Hindlimb muscle (tissue), 1 donor: ENCODE measurements at regions not wholly inside any gene's neighbourhood (a gene's known extent, or its start where the extent isn't known, plus 50 kb on each side); places are given as distances from the start of the nearest gene placed in this dataset.
"Not testable (repeated sequence)": the region's sequence is repeated elsewhere in the genome, so short reads cannot be mapped to it uniquely, and the experiment has no call there.

Experiments
- DNase-seq: peaks from one replicate; pipeline ENCODE4 v3.0.0-alpha.2; 2013

- no peak for DNase-seq
Measured at GRCh38 chr12:74170645-74171477, 366.8 kb upstream of the ATXN7L3B start.

- DNase-seq, result no peak
Measured at GRCh38 chr12:74171478-74171909, 366.1 kb upstream of the ATXN7L3B start.

- DNase-seq, result not testable (repeated sequence)
Measured at GRCh38 chr12:74174961-74175360, 362.7 kb upstream of the ATXN7L3B start.

GRCh38 chr12:74185360-74185759, 352.3 kb upstream of the ATXN7L3B start:
- no peak for DNase-seq

DNA sequence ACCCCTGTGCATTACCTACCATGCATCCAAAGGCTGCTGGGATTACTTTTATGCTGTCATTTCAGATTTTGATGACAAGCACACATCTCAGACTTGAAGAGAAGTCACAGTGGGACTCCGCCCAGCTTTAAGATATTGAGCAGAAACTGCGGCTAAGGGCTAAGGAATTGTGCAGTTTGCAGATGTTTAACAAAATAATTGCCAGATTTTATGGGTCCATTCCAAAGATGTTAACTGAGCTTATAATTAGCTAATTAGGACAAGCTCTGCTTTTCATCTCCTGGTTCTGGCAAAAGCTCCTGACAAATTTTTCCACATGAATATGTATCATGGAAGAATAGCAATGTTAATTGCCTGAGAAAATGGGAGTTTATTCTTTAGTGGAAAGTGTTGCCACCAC, 344.4 kb upstream of the ATXN7L3B start:
- DNase-seq, result no peak

DNA sequence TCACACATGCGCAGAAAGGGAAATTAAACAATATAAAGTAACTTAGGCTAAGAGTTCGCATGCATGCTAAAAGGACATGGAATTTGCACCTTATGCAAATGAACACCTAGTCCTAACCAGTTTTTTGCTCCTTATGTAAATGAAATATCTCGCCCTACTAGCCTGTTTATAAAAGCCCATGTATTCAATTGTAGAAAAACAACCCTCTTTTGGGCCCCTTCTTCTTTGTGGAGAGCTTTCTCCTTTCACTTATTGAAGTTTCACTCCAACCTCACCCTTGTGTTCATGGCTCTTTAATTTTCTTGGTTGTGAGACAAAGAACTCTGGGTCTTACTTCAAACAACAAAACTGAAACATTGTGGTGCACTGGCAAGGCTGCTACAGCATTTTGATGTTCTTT, 333.4 kb upstream of the ATXN7L3B start:
- no peak for DNase-seq

- DNase-seq, result no peak
Measured at GRCh38 chr12:74227846-74228545, 309.6 kb upstream of the ATXN7L3B start.

GRCh38 chr12:74229671-74230070, 308.0 kb upstream of the ATXN7L3B start:
- DNase-seq, result no peak

DNA sequence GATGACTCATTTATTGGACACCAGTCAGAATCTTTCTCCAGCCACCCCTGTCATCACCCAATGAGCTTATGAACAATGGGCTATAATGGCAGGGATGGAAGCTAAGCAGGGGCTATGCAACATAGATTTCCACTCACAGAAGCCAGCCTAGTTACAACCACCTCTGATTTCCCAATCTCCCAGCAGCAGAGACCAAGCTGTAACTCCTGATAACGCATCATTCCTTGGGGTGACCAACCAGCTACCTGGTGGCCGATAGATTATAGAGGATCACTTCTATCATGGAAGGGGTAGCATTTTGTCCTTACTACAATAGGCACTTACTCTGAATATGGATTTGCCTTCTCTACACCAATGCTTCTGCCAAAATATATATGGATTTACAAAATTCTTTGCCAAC, 302.3 kb upstream of the ATXN7L3B start:
- no peak for DNase-seq

- DNase-seq, result no peak
Measured at GRCh38 chr12:74241341-74241740, 296.3 kb upstream of the ATXN7L3B start.

DNA sequence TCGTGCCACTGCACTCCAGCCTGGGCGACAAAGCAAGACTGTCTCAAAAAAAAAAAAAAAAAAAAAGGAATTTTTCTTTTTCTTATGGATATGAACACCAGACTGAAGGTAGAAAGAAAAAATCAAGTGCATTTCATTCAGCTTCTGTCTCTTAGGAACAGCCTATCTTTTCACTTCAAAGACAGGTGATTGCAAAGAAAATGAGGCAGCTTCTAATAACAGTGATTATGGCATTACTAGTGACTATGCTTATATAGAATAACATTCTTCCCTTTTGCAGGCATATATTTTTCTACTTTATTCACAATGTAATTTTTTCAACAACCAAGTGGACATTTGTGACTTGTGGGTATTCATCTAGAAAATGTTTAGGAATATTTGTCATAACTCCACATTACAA, 295.5 kb upstream of the ATXN7L3B start:
- no peak for DNase-seq

DNA sequence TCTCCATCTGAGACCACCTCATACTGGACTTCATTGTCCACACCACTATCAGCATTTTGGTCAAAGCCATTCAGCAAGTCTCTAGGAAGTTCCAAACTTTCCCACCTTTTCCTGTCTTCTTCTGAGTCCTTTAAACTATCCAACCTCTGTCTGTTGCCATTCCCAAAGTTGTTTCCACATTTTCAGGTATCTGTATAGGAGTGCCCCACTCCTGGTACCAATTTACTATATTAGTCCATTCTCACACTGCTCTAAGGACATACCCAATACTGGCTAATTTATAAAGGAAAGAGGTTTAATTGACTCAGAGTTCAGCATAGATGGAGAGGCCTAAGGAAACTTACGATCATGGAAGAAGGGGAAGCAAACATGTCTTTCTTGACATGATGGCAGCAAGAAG, 292.2 kb upstream of the ATXN7L3B start:
- no peak for DNase-seq

DNA sequence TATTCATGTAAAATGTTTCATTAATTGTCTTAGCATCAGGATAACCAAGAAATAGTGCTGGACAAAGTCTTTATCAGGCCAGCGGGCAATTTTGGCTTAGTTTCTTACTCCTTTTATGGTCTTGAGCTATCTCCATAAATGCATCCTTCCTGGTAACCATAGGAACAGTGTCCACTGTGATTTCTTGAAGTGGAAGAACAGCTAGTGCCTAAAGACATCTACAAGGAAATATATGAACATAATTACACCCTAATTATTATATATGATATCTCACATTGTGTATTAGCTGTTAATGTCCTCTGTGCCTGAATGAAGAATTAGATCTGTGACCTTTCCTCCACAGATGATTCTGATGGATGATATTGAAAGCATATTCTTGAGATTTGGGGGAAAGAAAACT, 286.7 kb upstream of the ATXN7L3B start:
- DNase-seq, result no peak

- not testable (repeated sequence) for DNase-seq
Measured at GRCh38 chr12:74253826-74254225, 283.8 kb upstream of the ATXN7L3B start.

DNA sequence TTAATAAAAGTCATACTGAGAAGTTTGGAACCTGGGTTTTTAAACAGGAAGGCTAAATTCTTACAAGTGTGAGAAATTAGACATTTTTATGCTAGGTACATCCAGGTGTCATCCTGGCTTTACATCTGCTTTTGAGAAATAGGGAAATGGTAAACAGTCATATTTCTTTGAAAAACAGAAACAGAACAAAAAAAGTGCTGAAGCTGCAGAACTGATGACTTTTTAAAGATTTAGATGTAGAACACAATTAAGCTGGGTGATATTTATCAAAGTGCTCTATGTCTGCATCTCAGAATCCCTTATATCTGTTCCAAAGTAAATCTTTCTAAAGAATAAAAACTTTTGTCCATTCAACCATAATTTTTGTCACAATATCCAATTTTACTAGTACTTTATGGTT, 282.9 kb upstream of the ATXN7L3B start:
- DNase-seq, result no peak

DNA sequence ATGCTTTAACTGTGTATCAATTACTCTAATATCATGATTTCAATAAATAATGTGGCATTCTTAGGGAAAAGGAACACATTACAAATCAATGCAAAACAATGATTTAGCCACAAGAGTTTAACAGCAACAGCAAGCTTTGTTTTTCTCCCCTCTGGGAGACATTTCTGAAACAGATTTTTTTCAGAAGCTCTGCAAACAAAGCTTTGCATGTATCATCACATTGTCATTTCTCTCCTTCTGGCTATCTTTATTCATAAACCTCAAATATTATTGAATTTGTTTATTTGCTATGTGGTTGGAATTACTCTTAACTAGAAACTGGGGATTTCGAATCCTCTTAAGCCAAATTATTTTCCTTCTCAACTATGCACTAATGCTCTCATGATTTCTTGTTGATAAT, 278.4 kb upstream of the ATXN7L3B start:
- no peak for DNase-seq

GRCh38 chr12:74264692-74265091, 272.9 kb upstream of the ATXN7L3B start:
- no peak for DNase-seq

DNA sequence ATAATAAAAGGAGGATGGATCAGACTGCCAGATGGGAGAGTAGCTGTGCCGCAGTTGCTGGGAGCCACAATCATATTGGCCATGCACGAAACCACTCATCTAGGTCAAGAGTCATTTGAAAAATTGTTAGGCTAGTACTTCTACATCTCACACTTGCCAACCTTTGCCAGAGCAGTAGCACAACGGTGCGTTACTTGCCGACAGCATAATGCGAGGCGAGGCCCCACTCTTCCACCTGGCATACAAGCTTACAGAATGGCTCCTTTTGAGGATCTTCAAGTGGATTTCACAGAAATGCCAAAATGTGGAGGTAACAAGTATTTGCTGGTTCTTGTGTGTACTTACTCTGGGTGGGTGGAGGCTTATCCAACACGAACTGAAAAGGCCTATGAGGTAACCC, 268.3 kb upstream of the ATXN7L3B start:
- not testable (repeated sequence) for DNase-seq

DNA sequence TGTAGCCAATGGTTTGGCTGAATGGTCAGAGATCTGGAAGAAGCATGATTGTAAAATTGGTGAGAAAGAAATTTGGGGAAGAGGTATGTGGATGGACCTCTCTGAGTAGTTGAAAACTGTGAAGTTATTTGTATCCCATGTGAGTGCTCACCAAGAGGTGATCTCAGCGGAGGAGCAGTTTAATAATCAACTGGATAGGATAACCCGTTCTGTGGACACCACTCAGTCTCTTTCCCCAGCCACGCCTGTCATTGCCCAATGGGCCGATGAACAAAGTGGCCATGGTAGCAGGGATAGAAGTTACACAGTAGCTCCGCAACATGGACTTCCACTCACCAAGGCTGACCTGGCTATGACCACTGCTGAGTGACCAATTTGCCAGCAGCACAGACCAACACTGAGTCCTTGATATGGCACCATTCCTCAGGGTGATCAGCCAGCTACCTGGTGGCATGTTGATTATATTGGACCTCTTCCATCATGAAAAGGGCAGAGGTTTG, 257.4 kb upstream of the ATXN7L3B start:
- no peak for DNase-seq

DNA sequence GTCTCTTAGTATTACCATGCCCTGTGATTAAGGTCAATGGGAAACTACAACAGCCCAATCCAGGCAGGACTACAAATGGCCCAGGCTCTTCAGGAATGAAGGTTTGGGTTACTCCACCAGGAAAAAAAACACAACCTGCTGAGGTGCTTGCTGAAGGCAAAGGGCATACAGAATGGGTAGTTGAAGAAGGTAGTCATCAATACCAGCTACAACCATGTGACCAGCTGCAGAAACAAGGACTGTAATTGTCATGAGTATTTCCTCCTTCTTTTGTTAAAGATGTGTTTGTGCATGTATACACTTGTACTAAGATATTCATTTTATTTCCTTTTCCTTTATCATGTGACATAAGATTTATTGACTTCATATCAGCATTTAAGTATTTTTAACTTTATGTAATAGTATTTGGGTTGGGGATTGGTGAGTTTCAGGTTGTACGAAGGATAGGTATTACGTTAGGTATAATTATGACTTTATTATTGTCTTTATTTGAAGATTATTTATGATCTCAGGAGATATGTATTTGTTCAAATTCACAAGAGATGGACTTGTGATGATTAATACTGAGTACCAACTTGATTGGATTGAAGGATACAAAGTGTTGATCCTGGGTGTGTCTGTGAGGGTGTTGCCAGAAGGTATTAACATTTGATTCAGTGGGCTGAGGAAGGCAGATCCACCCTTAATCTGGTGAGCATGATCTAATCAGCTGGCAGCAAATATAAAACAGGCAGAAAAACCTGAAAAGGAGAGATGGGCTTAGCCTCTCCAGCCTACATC, 256.0 kb upstream of the ATXN7L3B start:
- DNase-seq, result not testable (repeated sequence)

DNA sequence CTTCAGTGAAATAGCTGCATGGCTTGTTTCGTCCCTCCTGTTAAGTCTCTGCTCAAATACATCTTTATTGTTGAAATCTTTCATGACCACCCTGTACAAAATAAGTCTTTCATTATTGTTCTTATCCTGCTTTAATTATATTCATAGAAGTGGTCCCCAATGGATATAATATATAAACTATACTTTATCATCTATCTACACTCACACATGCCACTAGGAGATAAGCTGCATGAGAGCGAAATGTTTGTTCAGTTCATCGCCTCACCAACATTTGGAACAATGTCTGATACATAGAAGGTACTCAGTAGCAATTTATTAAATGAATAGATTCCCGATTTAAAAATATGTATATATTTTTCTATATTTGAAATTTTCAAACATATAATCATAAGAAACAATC, 254.0 kb upstream of the ATXN7L3B start:
- DNase-seq, result no peak

DNA sequence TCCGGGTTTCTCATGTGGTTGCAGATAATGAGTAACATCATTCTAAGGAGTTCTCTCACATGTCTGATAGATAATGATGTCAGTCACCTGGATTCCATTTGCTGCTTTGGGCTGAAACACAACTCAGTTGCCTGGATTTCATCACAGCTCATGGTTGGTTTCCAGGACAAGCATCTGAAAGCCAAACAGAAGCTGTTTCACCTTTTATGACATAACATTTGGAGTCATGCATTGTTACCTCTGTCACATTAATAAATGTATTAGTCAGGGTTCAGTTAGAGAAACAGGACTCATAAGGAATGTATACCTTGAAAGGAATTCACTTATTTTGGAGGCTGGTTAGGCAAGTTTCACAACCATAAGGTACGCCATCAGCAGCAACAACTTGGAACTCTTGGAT, 251.9 kb upstream of the ATXN7L3B start:
- no peak for DNase-seq

DNA sequence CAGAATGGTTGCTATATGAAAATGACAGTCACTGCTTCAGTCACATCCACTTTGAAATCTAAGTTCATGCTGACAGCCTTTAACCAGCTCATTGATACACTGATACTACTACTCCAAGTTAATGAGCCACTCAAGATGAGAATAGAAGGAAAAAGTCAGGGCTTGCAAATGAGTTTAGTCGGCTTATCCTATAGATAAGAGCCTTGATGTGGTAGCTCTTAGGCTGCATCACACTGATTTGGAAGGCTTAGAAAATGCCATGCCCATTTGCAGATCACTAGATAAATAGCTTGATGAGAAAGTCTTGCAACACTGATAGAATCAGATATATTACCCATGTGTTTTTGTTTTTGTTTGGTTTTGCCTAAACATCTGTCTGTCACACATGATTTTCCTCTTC, 251.4 kb upstream of the ATXN7L3B start:
- no peak for DNase-seq
